OCI-M1 (cell line): ENCODE measurements at regions not wholly inside any gene's neighbourhood (a gene's known extent, or its start where the extent isn't known, plus 50 kb on each side); places are given as distances from the start of the nearest gene placed in this dataset.
A peak's percentile ranks its signal among the peaks of the same experiment; 100 is the strongest.

ENCODE experiments used
- DNase-seq: peaks from one replicate; lab custom pipeline; 2025; lab: John Stamatoyannopoulos, UW

- no peak for DNase-seq
Observed at GRCh38 chr1:29461115-29461739, 224.9 kb downstream of the PTPRU start.

- no peak for DNase-seq
Observed at GRCh38 chr1:29460694-29461093, 224.4 kb downstream of the PTPRU start.

GRCh38 chr1:29460041-29460610, 223.8 kb downstream of the PTPRU start:
- no peak for DNase-seq

GRCh38 chr1:29459620-29459945, 223.3 kb downstream of the PTPRU start:
- DNase-seq: no peak

GRCh38 chr1:29458737-29459619, 222.7 kb downstream of the PTPRU start:
- DNase-seq: no peak

- no peak for DNase-seq
Observed at GRCh38 chr1:29457496-29458368, 221.4 kb downstream of the PTPRU start.

- DNase-seq: no peak
Observed at GRCh38 chr1:29456685-29457435, 220.5 kb downstream of the PTPRU start.

GRCh38 chr1:29455781-29456180, 219.5 kb downstream of the PTPRU start:
- no peak for DNase-seq

- no peak for DNase-seq
Observed at GRCh38 chr1:29454616-29455380, 218.5 kb downstream of the PTPRU start.

GRCh38 chr1:29453502-29454240, 217.3 kb downstream of the PTPRU start:
- peak; percentile 43 for DNase-seq

- no peak for DNase-seq
Observed at GRCh38 chr1:29452463-29453230, 216.3 kb downstream of the PTPRU start.

GRCh38 chr1:29451368-29451892, 215.1 kb downstream of the PTPRU start:
- no peak for DNase-seq

GRCh38 chr1:29450591-29450990, 214.3 kb downstream of the PTPRU start:
- DNase-seq: no peak

GRCh38 chr1:29448456-29449235, 212.3 kb downstream of the PTPRU start:
- DNase-seq: no peak

GRCh38 chr1:29447368-29447767, 211.0 kb downstream of the PTPRU start:
- no peak for DNase-seq

- DNase-seq: no peak
Observed at GRCh38 chr1:29444782-29445729, 208.7 kb downstream of the PTPRU start.

GRCh38 chr1:29444081-29444715, 207.9 kb downstream of the PTPRU start:
- no peak for DNase-seq
